GM21390 (cell line): ENCODE measurements at regions not wholly inside any gene's neighbourhood (a gene's known extent, or its start where the extent isn't known, plus 50 kb on each side); places are given as distances from the start of the nearest gene placed in this dataset.

Experiments
- ATAC-seq: cut with Tn5 transposase; IDR thresholded peaks from one replicate; pipeline ENCODE4 v1.9.1; 2021; ENCODE audit not compliant: unreplicated experiment

- no peak for ATAC-seq
These were observed 73.0 kb upstream of the HMGN3 start for GRCh38 chr6:79307321-79308036.

- no peak for ATAC-seq
These were observed 70.5 kb upstream of the HMGN3 start for GRCh38 chr6:79305020-79305419.

GRCh38 chr6:79302341-79302740 lies 67.9 kb upstream of the HMGN3 start:
- ATAC-seq = no peak

- no peak for ATAC-seq
These were observed 66.8 kb upstream of the HMGN3 start for GRCh38 chr6:79301290-79301689.

- no peak for ATAC-seq
These were observed 61.7 kb upstream of the HMGN3 start for GRCh38 chr6:79296211-79296610.
